ENCODE measurements at regions not wholly inside any gene's neighbourhood (a gene's known extent, or its start where the extent isn't known, plus 50 kb on each side); places are given as distances from the start of the nearest gene placed in this dataset.

DNA sequence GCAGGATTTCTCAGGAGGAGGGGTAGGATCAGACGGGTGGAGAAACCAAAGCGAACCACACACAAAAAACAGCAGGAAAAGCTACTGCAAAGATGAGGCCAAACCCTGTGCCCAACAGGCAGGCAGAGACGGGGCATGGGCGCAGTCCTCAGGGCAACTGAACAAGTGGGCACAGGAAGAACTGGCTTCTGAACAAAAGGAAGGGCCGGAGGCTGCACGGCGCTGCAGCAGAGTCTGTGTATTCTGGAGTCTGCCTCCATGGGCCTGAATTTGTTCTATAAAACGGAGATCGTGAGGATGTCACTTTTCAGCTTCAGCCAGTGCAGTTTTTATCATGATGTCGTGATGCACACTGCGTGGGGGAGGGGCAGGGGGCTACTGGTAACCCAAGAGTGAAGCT lies 1026.0 kb downstream of the TBC1D22A start:
- Histone ChIP-seq H3K27ac (ENCODE audit: low read depth, low read length) (no peak overlapping the region), H3K4me3 (ENCODE audit: low read length) (no peak overlapping the region), H3K27me3 (ENCODE audit: control insufficient read depth, insufficient read depth, low read length) (peaks cover 4% of the 10 kb centered on the region), H3K4me1 (ENCODE audit: control insufficient read depth, insufficient read depth, low read length) (no peaks in the 10 kb centered on the region), H3K36me3 (ENCODE audit: control insufficient read depth, insufficient read depth, low read length) (no peaks in the 10 kb centered on the region), H3K9ac (ENCODE audit: low read length) (no peak overlapping the region)

DNA sequence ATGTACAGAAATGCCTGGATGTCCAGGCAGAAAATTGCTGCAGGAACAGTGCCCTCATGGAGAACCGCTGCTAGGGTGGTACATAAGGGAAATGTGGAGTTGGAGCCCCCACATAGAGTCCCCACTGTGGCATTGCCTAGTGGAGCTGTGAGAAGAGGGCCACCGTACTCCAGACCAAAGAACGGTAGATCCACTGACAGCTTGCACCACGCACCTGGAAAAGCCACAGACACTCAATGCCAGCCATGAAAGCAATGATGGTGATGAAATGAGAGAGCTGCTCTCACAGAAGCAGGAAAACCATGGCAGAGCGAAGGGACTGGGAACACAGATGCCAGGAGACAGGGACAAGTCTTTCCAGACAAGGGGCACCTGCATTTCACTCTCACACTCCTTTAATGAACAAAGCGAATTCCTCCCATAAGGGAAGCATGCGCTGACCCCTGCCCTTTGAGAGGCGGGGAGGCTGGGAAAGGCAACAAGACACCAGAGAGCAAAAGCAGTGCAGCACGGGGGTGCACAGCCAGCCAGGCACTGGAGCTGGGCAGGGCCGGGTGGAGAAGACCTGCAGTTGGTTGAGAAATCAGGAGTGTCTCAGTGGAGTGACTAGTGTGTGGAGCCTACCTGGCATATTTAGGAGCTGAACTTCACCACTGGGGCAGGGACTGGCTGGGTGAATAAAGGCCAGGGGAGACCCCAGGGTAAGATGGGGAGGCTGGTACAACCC lies 1025.2 kb downstream of the TBC1D22A start:
- Histone ChIP-seq H3K4me3 (ENCODE audit: low read length) (no peak overlapping the region), H3K36me3 (ENCODE audit: control insufficient read depth, insufficient read depth, low read length) (no peaks in the 10 kb centered on the region), H3K27ac (ENCODE audit: low read depth, low read length) (no peak overlapping the region), H3K9ac (ENCODE audit: low read length) (no peak overlapping the region), H3K4me1 (ENCODE audit: control insufficient read depth, insufficient read depth, low read length) (no peaks in the 10 kb centered on the region), H3K27me3 (ENCODE audit: control insufficient read depth, insufficient read depth, low read length) (peaks cover 4% of the 10 kb centered on the region)

DNA sequence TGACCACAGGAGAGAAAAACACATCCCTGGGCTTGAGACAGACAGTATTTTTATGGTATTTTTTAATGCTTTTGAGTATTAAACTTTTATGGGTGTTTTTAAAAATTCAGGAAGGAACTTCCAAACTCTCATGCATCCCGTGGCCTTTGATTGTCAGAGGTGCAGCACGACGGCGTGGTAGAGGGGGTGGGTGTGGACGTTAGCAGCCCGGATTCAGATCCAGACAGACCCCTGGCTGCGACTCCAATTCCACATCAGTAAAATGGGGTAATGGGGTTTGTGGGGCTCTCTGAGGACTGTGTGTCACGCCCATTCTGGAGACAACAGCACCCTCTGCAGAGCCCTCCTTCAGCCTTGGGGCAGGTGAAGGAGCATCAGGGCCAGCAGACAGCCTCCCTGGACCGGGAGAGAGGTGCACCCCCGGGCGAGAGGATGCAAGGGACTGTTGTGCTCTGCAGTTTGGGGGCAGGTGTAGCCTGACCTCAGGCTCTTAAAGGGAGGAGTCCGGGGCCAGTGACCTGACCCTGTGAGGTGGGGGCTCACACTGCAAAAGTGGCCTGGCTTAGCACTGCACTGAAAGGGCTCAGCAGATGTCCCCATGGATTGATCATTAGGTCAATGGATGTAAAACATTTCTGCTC lies 1024.3 kb downstream of the TBC1D22A start:
- no peak overlapping the region for H3K4me3 ChIP-seq (ENCODE audit: low read length)
- no peak overlapping the region for H3K27ac ChIP-seq (ENCODE audit: low read depth, low read length)
- H3K36me3 ChIP-seq (ENCODE audit: control insufficient read depth, insufficient read depth, low read length), result no peaks in the 10 kb centered on the region
- no peaks in the 10 kb centered on the region for H3K4me1 ChIP-seq (ENCODE audit: control insufficient read depth, insufficient read depth, low read length)
- peaks cover 4% of the 10 kb centered on the region for H3K27me3 ChIP-seq (ENCODE audit: control insufficient read depth, insufficient read depth, low read length)
- H3K9ac ChIP-seq (ENCODE audit: low read length), result no peak overlapping the region

DNA sequence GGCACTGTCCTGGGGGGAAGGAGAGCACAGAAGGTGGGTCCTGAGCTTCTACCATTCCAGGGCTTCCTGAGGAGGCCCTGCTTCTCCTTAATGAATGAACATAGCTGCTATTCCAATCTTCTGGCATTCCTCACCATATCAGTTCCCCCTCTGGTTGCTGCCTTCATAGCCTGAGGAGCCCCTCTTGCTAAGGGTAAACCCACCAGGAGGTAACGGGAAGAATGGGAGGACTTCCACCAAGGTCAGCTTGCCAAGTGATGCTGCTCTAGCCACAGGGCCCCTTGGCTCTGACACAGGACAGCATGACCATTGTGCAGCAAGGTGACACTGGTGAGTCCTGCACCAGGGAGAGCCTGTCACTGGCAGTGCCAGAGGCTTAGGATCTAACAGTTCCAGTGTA lies 1022.5 kb downstream of the TBC1D22A start:
- Histone ChIP-seq H3K9ac (ENCODE audit: low read length) (no peak overlapping the region), H3K4me3 (ENCODE audit: low read length) (no peak overlapping the region), H3K36me3 (ENCODE audit: control insufficient read depth, insufficient read depth, low read length) (no peaks in the 10 kb centered on the region), H3K27ac (ENCODE audit: low read depth, low read length) (no peak overlapping the region), H3K27me3 (ENCODE audit: control insufficient read depth, insufficient read depth, low read length) (peaks cover 4% of the 10 kb centered on the region), H3K4me1 (ENCODE audit: control insufficient read depth, insufficient read depth, low read length) (no peaks in the 10 kb centered on the region)

DNA sequence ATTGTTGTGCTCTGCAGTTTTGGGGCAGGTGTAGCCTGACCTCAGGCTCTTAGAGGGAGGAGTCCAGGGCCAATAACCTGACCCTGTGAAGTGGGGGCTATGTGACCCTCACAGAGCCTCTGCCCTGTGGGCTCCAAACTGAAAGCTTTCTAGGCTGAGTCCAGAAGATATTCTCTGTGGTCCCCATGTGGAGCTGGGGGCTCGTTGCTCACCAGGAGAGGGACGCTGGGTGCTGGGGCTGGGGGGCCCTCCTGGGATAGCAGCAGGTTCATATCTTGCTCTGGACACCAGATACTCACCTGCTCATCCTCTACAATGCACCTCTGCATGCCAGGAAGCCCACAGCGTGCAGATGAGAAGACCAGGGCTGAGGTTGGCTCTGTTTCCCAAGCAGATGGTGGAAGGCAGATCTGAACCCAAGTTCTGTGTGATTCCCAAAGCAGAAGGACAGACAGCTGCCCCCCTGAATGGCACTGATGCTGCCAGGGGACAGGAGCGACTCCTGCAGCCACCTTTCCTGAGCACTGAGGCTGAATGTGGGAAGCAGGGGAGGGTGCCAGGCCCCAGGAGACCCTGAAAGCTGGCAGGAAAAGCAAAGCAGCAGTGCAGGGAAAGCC lies 1022.0 kb downstream of the TBC1D22A start:
- H3K9ac ChIP-seq (ENCODE audit: low read length), result no peak overlapping the region
- no peak overlapping the region for H3K4me3 ChIP-seq (ENCODE audit: low read length)
- no peaks in the 10 kb centered on the region for H3K36me3 ChIP-seq (ENCODE audit: control insufficient read depth, insufficient read depth, low read length)
- peaks cover 4% of the 10 kb centered on the region for H3K27me3 ChIP-seq (ENCODE audit: control insufficient read depth, insufficient read depth, low read length)
- H3K4me1 ChIP-seq (ENCODE audit: control insufficient read depth, insufficient read depth, low read length), result no peaks in the 10 kb centered on the region
- no peak overlapping the region for H3K27ac ChIP-seq (ENCODE audit: low read depth, low read length)

DNA sequence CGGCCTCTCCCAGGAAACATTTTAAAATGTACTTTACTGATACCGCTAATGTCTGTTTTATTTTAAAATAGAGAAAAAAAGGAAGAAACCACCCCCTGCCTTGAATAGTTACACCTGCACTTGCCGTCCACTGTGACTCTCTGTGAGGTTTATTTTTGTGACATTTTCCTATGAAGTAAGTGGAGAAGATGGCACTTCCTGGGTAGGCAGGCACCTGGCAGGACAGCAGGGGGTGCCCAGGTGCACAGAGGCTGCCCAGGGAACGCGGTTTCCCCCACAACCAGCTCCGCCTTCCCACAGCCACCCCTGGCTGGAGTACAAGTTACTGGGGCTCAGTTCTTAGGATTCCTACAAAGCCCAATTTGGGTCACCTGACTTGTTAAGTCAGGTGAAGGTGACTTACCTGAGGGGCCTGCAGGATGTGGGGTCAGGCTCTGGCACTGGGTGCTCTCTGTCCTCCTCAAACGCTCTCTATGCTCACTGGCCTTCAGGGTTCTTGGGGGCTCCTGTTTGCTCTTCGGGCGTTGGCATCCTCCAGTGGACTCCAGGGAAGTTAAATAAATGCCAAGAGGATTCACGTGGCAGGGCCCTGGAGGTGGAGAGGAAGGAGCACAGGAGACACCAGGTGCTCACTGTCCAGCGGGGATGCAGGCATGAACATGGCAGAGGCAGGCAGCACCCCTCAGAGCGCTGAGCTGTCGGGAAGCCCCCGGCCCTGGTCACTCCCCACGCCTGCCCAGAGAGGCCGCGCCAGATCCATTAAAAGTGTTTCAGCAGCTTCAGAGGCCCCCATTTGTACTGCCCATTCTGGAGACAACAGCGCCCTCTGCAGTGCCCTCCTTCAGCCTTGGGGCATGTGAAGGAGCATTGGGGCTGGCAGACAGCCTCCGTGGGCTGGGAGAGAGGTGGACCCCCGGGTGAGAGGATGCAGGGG lies 1021.2 kb downstream of the TBC1D22A start:
- Histone ChIP-seq H3K27me3 (ENCODE audit: control insufficient read depth, insufficient read depth, low read length) (peaks cover 4% of the 10 kb centered on the region), H3K9ac (ENCODE audit: low read length) (no peak overlapping the region), H3K4me1 (ENCODE audit: control insufficient read depth, insufficient read depth, low read length) (no peaks in the 10 kb centered on the region), H3K36me3 (ENCODE audit: control insufficient read depth, insufficient read depth, low read length) (no peaks in the 10 kb centered on the region), H3K27ac (ENCODE audit: low read depth, low read length) (no peak overlapping the region), H3K4me3 (ENCODE audit: low read length) (no peak overlapping the region)

DNA sequence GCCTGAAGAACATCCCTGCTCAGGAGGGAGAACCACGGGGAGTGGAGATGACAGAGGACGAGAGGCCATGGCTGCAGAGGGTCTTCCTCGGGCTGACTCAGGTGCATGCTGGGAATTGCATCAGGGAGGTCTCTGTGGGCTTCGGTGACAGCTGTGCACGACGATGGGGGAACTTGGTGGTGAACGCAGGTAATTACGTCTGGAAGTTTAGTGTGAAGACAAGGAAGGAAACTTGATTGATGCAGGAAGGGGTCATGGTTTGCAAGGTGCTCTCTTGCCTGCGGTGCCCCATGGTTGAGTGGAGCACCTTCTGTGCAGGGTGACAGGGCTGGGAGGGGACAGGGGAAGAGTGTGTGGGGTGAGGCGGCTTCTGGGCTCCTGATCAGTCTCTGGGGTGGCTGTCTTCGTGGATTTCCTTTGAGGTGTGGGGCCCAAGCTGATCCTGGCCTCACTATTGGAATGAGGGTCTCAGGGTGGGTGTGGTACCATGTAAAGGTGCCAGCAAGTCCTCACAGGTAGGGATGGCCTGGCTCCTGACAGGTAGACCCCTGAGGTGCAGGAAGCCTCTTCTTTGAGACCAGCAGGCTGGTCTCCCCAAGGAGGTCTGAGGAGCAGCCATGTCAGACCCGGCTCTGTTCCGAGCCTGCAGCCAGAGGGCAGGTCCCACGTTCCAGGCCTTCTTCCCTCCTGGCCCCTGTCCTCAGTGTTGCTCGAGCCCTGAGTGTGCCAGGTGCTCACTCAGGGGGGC lies 1020.1 kb downstream of the TBC1D22A start:
- H3K9ac ChIP-seq (ENCODE audit: low read length), result no peak overlapping the region
- H3K36me3 ChIP-seq (ENCODE audit: control insufficient read depth, insufficient read depth, low read length), result no peaks in the 10 kb centered on the region
- H3K4me3 ChIP-seq (ENCODE audit: low read length), result no peak overlapping the region
- H3K27me3 ChIP-seq (ENCODE audit: control insufficient read depth, insufficient read depth, low read length), result peaks cover 4% of the 10 kb centered on the region
- no peaks in the 10 kb centered on the region for H3K4me1 ChIP-seq (ENCODE audit: control insufficient read depth, insufficient read depth, low read length)
- no peak overlapping the region for H3K27ac ChIP-seq (ENCODE audit: low read depth, low read length)

DNA sequence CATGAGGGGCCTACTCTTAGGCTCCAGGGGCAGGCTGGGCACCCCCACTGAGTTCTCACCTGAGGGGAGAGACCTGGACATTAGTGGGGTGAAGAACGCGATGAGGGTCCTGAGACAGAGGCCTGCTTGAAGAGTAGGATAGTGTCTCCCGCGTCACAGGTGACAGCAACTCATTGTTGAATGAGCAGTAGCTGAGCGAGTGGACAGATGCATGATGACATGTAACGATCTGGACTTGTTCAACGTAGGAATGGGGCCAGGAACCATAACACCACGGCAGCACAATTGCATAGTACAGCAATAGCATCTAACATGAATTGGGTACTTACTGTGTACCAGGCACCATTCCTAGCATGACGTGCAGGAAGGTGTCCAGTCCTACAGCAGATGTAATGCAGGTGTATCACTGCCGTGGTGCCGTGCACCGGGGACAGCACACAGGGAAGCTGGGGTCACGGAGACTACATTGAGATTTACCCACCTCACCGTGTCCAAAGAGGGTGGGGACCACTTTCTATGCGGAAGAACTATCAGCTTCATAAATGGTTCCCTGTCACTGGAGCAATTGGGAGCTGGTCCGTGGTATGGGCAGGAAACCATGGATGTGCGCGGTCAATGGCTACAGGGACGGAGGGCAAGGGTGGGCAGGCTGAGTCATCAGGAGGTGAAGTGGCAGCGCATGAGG lies 1019.1 kb downstream of the TBC1D22A start:
- H3K36me3 ChIP-seq (ENCODE audit: control insufficient read depth, insufficient read depth, low read length), result no peaks in the 10 kb centered on the region
- no peak overlapping the region for H3K27ac ChIP-seq (ENCODE audit: low read depth, low read length)
- H3K27me3 ChIP-seq (ENCODE audit: control insufficient read depth, insufficient read depth, low read length), result peaks cover 4% of the 10 kb centered on the region
- H3K4me3 ChIP-seq (ENCODE audit: low read length), result no peak overlapping the region
- H3K4me1 ChIP-seq (ENCODE audit: control insufficient read depth, insufficient read depth, low read length), result no peaks in the 10 kb centered on the region
- H3K9ac ChIP-seq (ENCODE audit: low read length), result no peak overlapping the region

DNA sequence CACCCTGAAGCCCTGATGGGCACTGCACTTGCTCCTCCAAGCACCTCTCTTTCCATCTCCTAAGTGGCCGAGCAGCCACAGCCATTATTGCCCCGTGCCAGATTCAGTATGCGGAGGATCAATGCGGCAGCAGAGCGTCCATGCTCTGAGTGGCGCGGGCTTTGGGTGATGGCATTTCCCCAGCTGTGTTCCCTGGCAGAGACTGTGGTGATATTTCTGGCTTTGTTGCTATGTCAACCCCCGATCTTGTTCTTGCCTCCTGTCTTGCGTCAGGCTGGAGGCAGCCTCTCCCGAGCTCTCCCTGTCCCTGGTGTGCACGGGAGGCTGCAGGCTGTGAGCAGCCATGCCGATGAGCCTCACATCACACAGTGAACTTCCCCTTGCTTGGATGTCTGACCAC lies 1018.6 kb downstream of the TBC1D22A start:
- Histone ChIP-seq H3K36me3 (ENCODE audit: control insufficient read depth, insufficient read depth, low read length) (no peaks in the 10 kb centered on the region), H3K27ac (ENCODE audit: low read depth, low read length) (no peak overlapping the region), H3K27me3 (ENCODE audit: control insufficient read depth, insufficient read depth, low read length) (peaks cover 4% of the 10 kb centered on the region), H3K4me1 (ENCODE audit: control insufficient read depth, insufficient read depth, low read length) (no peaks in the 10 kb centered on the region), H3K4me3 (ENCODE audit: low read length) (no peak overlapping the region), H3K9ac (ENCODE audit: low read length) (no peak overlapping the region)

DNA sequence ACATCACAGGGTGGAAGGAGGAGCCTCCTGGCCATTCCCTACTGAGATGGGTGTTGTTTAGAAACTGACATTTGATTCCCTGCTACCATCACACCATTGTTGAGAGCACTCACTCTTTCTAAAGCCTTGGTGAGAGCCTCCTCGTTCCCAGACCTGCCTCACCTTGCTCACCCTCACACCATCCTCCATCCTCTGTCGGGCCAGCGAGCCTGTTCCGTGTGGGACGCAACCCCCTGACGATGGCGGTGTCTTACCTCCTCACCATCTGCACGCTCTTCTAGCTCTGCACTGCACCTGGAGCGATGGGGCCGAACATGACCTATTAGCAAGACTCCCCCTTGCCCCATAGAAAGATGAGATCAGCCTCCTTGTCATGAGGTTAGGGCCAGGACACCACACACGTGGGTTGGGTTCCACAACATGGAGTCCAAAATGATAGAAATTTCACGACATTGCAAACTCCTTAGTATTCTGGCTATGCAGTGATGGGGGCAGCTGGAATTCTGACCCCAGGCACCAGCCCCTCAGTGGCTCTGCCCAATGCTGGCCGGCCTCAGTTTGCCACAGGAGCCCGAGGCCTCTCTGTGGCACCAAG lies 1017.9 kb downstream of the TBC1D22A start:
- H3K4me3 ChIP-seq (ENCODE audit: low read length), result no peak overlapping the region
- H3K36me3 ChIP-seq (ENCODE audit: control insufficient read depth, insufficient read depth, low read length), result no peaks in the 10 kb centered on the region
- H3K4me1 ChIP-seq (ENCODE audit: control insufficient read depth, insufficient read depth, low read length), result no peaks in the 10 kb centered on the region
- no peak overlapping the region for H3K9ac ChIP-seq (ENCODE audit: low read length)
- H3K27ac ChIP-seq (ENCODE audit: low read depth, low read length), result no peak overlapping the region
- peaks cover 4% of the 10 kb centered on the region for H3K27me3 ChIP-seq (ENCODE audit: control insufficient read depth, insufficient read depth, low read length)

DNA sequence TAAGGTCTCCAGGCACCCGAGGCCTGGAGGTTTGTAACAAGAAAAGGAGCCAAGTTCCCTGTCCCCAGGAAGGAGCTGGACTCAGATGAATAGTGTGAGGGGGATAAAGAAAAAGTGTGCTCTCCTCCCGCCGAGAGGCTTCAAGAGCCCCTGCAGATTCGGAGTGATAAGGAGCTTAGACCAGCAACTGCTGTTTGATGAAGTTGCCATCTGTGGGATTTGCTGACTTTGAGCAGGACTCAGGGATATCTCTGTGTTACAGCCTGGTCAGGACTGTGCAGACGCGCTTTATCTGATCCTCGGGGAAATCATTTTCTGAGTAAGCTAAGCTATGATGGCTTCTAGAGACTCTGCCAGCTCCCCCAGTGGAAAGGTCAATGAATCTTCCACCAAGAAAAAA lies 1017.0 kb downstream of the TBC1D22A start:
- no peaks in the 10 kb centered on the region for H3K4me1 ChIP-seq (ENCODE audit: control insufficient read depth, insufficient read depth, low read length)

More for the DNA sequence above, 1017.0 kb downstream of the TBC1D22A start:
- Histone ChIP-seq H3K4me3 (ENCODE audit: low read length) (no peak overlapping the region), H3K36me3 (ENCODE audit: control insufficient read depth, insufficient read depth, low read length) (no peaks in the 10 kb centered on the region), H3K27ac (ENCODE audit: low read depth, low read length) (no peak overlapping the region), H3K27me3 (ENCODE audit: control insufficient read depth, insufficient read depth, low read length) (no peaks in the 10 kb centered on the region), H3K9ac (ENCODE audit: low read length) (no peak overlapping the region)
